OCI-M2 (cell line): ENCODE measurements at regions not wholly inside any gene's neighbourhood (a gene's known extent, or its start where the extent isn't known, plus 50 kb on each side); places are given as distances from the start of the nearest gene placed in this dataset.

ENCODE experiments used
- DNase-seq: peaks from one replicate; lab custom pipeline; 2025; ENCODE audit not compliant: unreplicated experiment; lab: John Stamatoyannopoulos, UW

- DNase-seq = no peak
Measured at GRCh38 chr3:151935446-151935845, 62.0 kb downstream of the SUCNR1 start.

- no peak for DNase-seq
Measured at GRCh38 chr3:151940481-151940880, 67.0 kb downstream of the SUCNR1 start.

- no peak for DNase-seq
Measured at GRCh38 chr3:151943539-151943938, 70.1 kb downstream of the SUCNR1 start.

- no peak for DNase-seq
Measured at GRCh38 chr3:151944356-151944755, 70.9 kb downstream of the SUCNR1 start.

- no peak for DNase-seq
Measured at GRCh38 chr3:151946606-151947005, 73.2 kb downstream of the SUCNR1 start.

GRCh38 chr3:151949706-151950105, 76.3 kb downstream of the SUCNR1 start:
- no peak for DNase-seq

- DNase-seq = no peak
Measured at GRCh38 chr3:151955356-151955755, 81.9 kb downstream of the SUCNR1 start.

- no peak for DNase-seq
Measured at GRCh38 chr3:151960961-151961580, 87.6 kb downstream of the SUCNR1 start.

- no peak for DNase-seq
Measured at GRCh38 chr3:151962352-151962751, 88.9 kb downstream of the SUCNR1 start.

- DNase-seq = no peak
Measured at GRCh38 chr3:151962912-151963311, 89.5 kb downstream of the SUCNR1 start.

- no peak for DNase-seq
Measured at GRCh38 chr3:151964743-151965142, 91.3 kb downstream of the SUCNR1 start.

- no peak for DNase-seq
Measured at GRCh38 chr3:151969026-151969642, 95.7 kb downstream of the SUCNR1 start.

GRCh38 chr3:151971814-151972579, 98.6 kb downstream of the SUCNR1 start:
- no peak for DNase-seq

- DNase-seq = no peak
Measured at GRCh38 chr3:151974067-151974466, 100.6 kb downstream of the SUCNR1 start.

GRCh38 chr3:151976211-151977050, 103.0 kb downstream of the SUCNR1 start:
- no peak for DNase-seq

- DNase-seq = no peak
Measured at GRCh38 chr3:151979906-151980305, 106.5 kb downstream of the SUCNR1 start.

- no peak for DNase-seq
Measured at GRCh38 chr3:151983538-151983937, 110.1 kb downstream of the SUCNR1 start.

- DNase-seq = no peak
Measured at GRCh38 chr3:151985787-151986430, 112.5 kb downstream of the SUCNR1 start.

- DNase-seq = no peak
Measured at GRCh38 chr3:151987893-151988292, 114.5 kb downstream of the SUCNR1 start.

- no peak for DNase-seq
Measured at GRCh38 chr3:151989621-151990020, 116.2 kb downstream of the SUCNR1 start.
